ES-I3 (cell line): ENCODE measurements at regions not wholly inside any gene's neighbourhood (a gene's known extent, or its start where the extent isn't known, plus 50 kb on each side); places are given as distances from the start of the nearest gene placed in this dataset.
"Not testable (repeated sequence)": the region's sequence is repeated elsewhere in the genome, so short reads cannot be mapped to it uniquely, and the experiment has no call there.

Experiments used
- H3K36me3 ChIP-seq: 2 replicates; pipeline ENCODE4 v1.6.1; 2013; ENCODE audit warnings: mild to moderate bottlenecking, low read length, control low read depth, moderate library complexity; ENCODE audit not compliant: insufficient read depth
- H3K4me1 ChIP-seq: 2 replicates; pipeline ENCODE4 v1.6.1; 2013; ENCODE audit warnings: mild to moderate bottlenecking, control low read depth, low read length; ENCODE audit not compliant: insufficient read depth
- H3K9ac ChIP-seq: 2 replicates; pipeline ENCODE4 v1.6.1; 2013; ENCODE audit warnings: low read depth, mild to moderate bottlenecking, low read length, moderate library complexity
- H3K9me3 ChIP-seq: 2 replicates; pipeline ENCODE4 v1.6.1; 2013; ENCODE audit warnings: mild to moderate bottlenecking, low read length, moderate library complexity; ENCODE audit not compliant: control insufficient read depth, insufficient read depth

- not testable (repeated sequence) for H3K9me3 ChIP-seq, H3K4me1 ChIP-seq
Observed at GRCh38 chr15:87698467-87698866, 558.1 kb downstream of the NTRK3 start.

GRCh38 chr15:87689716-87690115 lies 566.8 kb downstream of the NTRK3 start:
- Histone ChIP-seq H3K9me3 (no peaks in the 10 kb centered on the region), H3K36me3 (no peaks in the 10 kb centered on the region)

More at GRCh38 chr15:87698467-87698866, 558.1 kb downstream of the NTRK3 start:
- H3K36me3 ChIP-seq, H3K9ac ChIP-seq: not testable (repeated sequence)

GRCh38 chr15:87687523-87687870 lies 569.0 kb downstream of the NTRK3 start:
- Histone ChIP-seq H3K9ac (no peak overlapping the region), H3K4me1 (no peaks in the 10 kb centered on the region), H3K36me3 (no peaks in the 10 kb centered on the region), H3K9me3 (no peaks in the 10 kb centered on the region)

More at GRCh38 chr15:87689716-87690115, 566.8 kb downstream of the NTRK3 start:
- Histone ChIP-seq H3K4me1 (no peaks in the 10 kb centered on the region), H3K9ac (no peak overlapping the region)

GRCh38 chr15:87686841-87687522 lies 569.6 kb downstream of the NTRK3 start:
- no peaks in the 10 kb centered on the region for H3K9me3 ChIP-seq
- H3K36me3 ChIP-seq = no peaks in the 10 kb centered on the region
- no peak overlapping the region for H3K9ac ChIP-seq
- no peaks in the 10 kb centered on the region for H3K4me1 ChIP-seq

GRCh38 chr15:87686339-87686738 lies 570.2 kb downstream of the NTRK3 start:
- H3K9me3 ChIP-seq = no peaks in the 10 kb centered on the region
- H3K9ac ChIP-seq = no peak overlapping the region
- H3K4me1 ChIP-seq = no peaks in the 10 kb centered on the region
- no peaks in the 10 kb centered on the region for H3K36me3 ChIP-seq

DNA sequence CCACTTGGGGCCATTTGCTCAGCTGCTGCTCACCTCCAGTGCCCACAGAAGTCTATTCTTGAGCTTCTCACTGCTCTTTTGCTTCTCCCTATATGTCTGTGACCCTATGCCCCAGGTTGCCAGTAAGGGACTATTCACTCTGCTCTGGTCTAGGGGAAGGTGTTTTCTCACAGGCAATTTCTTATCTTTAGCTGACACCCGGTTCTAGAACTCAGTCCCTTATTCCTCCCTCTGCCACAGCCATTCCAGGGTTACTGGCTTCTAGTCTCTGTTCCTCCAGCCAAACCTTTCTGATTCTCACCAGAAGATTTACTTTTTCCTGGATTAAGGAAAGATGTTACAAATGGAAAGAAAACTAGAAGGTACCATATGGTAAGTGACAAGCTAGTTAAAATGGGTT lies 574.0 kb downstream of the NTRK3 start:
- H3K9me3 ChIP-seq = no peaks in the 10 kb centered on the region
- no peaks in the 10 kb centered on the region for H3K36me3 ChIP-seq
- no peak overlapping the region for H3K9ac ChIP-seq
- no peaks in the 10 kb centered on the region for H3K4me1 ChIP-seq

GRCh38 chr15:87681104-87681503 lies 575.4 kb downstream of the NTRK3 start:
- Histone ChIP-seq H3K9ac (no peak overlapping the region), H3K4me1 (no peaks in the 10 kb centered on the region), H3K36me3 (no peaks in the 10 kb centered on the region), H3K9me3 (no peaks in the 10 kb centered on the region)

GRCh38 chr15:87680208-87680607 lies 576.3 kb downstream of the NTRK3 start:
- Histone ChIP-seq H3K4me1 (no peaks in the 10 kb centered on the region), H3K9ac (no peak overlapping the region), H3K9me3 (no peaks in the 10 kb centered on the region), H3K36me3 (no peaks in the 10 kb centered on the region)

GRCh38 chr15:87675271-87675670 lies 581.3 kb downstream of the NTRK3 start:
- H3K9me3 ChIP-seq = no peaks in the 10 kb centered on the region
- H3K4me1 ChIP-seq = no peaks in the 10 kb centered on the region
- H3K9ac ChIP-seq = no peak overlapping the region
- H3K36me3 ChIP-seq = no peaks in the 10 kb centered on the region

DNA sequence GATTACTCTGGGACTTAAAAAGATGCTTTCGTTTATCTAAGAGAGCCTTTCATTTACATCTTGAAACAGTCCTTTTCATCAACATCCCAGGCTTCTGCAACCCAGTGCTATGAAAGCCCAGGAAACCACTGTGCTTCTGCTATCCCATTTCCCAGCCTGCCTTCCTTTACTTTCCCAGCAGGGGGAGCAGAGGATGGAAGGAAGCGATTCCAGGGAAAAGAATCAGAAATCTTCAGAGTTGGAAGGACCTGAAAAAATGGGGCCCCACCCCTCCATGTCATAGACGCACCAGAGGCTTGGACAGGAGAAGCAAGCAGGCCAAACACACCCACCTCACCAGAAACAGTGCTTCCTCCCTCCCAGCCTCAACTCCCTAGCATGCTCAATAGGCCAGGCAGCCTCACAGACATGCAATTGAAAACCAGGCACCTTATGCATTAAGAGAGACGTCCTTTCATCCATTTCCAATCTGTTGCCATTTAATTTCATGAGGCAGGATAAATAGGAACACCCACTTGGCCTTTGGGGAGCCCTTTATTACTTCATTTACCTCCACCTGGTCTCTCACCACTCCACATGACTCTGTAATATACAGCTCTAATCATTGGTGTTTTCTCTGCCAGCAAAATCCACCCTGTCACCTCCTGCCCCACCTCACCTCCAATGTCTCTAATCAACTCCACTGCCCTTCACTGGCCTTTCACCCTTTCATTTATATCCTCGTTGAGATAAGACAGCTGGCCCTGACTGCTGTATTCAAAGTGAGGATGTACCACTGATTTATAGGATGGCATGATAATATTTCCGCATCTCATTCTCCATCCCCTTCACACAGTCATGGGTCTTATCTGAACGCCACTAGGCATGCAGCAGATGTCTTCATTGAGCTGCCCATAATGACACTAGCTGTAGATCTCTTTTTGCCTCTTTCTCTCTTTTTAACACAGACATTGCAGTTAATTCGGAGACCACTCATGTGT lies 583.9 kb downstream of the NTRK3 start:
- Histone ChIP-seq H3K9ac (no peak overlapping the region), H3K36me3 (no peaks in the 10 kb centered on the region), H3K9me3 (no peaks in the 10 kb centered on the region; the same call in 1 of the 2 replicates), H3K4me1 (no peaks in the 10 kb centered on the region)

- H3K9ac ChIP-seq = no peak overlapping the region
- H3K9me3 ChIP-seq = peaks cover 4% of the 10 kb centered on the region; the same call in 1 of the 2 replicates
- no peaks in the 10 kb centered on the region for H3K4me1 ChIP-seq
- H3K36me3 ChIP-seq = no peaks in the 10 kb centered on the region
Observed at GRCh38 chr15:87671289-87671688, 585.2 kb downstream of the NTRK3 start.

- no peaks in the 10 kb centered on the region for H3K36me3 ChIP-seq
- peaks cover 4% of the 10 kb centered on the region; the same call in 1 of the 2 replicates for H3K9me3 ChIP-seq
- no peaks in the 10 kb centered on the region for H3K4me1 ChIP-seq
- no peak overlapping the region for H3K9ac ChIP-seq
Observed at GRCh38 chr15:87669846-87670245, 586.7 kb downstream of the NTRK3 start.

DNA sequence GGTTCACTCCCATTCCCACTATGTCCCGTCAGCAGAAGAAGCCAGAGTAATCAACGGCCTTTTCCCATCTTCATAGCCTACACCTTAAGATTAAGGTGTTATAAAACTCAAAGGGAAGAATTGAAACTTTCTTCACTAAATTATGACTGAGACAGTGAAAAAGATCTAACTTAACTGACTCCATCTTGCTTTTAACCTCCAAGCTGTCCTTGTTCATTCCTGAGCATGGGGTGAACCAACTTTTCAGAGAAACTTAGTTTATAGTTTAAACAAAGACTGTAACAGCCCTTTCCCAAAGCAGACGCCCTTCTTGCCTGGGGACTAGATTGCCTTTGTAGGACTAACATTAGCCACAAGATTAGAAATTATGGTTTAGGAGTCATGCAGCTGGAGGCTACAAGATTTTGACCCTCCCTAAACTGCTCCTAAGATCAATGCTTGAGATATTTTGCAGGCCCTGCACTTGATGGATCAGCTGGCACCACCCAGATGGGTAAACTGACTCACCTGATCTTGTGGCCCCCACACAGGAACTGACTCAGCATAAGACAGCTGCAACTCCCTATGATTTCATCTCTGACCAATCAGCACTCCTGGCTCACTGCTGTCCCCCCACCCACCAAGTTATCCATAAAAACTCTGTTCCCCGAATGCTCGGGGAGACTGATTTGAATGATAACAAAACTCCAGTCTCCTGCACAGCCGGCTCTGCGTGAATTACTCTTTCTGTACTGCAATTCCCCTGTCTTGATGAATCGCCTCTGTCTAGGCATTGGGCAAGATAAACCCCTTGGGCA lies 587.6 kb downstream of the NTRK3 start:
- not testable (repeated sequence) for H3K9me3 ChIP-seq, H3K36me3 ChIP-seq, H3K4me1 ChIP-seq, H3K9ac ChIP-seq

DNA sequence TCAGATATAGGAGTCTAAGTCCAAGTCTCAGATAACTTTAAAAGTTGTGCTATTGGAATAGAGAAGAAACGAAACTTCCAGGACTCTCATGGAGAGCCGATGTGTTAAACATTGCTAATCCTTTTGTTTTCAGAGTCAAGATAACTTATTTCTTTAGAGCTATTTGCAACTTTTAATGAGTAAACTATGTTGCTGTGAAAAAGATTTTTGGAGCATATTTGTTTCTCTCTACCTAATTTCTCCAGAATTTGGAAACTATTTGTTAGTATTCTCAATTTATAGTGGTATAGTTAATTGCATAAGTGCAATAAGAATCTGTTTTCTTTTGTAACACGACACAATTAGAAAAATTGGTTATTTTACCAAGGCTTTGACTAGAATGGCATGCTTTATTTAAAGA lies 588.9 kb downstream of the NTRK3 start:
- Histone ChIP-seq H3K9me3 (peaks cover 4% of the 10 kb centered on the region; the same call in 1 of the 2 replicates), H3K9ac (no peak overlapping the region), H3K36me3 (no peaks in the 10 kb centered on the region)

More for the DNA sequence above, 588.9 kb downstream of the NTRK3 start:
- no peaks in the 10 kb centered on the region for H3K4me1 ChIP-seq
